ENCODE measurements at regions not wholly inside any gene's neighbourhood (a gene's known extent, or its start where the extent isn't known, plus 50 kb on each side); places are given as distances from the start of the nearest gene placed in this dataset.

DNA sequence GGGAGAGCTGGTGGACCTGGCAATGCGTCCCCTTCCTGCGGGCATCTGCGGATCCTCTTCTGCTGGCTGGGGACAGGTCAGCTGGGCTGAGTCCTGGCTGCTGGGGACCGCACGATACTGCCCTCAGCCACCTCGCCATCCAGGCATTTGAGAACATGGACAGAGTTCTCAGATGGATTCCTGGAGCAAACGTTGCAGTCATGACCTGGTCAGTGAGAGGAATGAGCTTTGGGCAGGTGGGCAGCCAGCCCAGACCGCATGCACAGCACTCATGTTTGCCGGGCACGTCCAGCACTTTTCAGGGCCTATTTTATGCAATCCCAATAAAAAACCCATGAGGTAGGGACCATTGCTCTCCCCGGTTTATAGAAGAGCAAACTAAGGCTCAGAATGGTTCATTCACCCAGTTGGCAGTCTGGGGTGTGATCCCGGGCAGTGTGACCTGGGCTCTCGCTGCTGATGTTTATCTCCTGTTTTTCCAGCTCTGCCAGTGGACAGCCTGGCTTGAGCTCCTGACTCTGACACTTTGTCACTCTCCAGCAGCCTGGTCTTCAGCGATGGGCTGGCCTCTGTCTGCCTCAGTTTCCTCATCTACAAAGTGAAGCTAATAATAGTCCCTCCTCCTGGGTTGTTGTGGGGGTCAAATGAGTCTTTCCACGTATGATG lies 294.7 kb downstream of the IRF8 start:
- H3K36me3 ChIP-seq: no peaks in the 10 kb centered on the region
- no peak overlapping the region for H3K27ac ChIP-seq
- H3K27me3 ChIP-seq: peaks cover 95% of the 10 kb centered on the region
- no peaks in the 10 kb centered on the region for H3K9me3 ChIP-seq
- no peak for TF ChIP-seq CTCF (IDR thresholded peaks at IDR 0.05)
- no peak overlapping the region for H3K4me3 ChIP-seq (ENCODE audit: low read depth in 1 of 2, low read length in 1 of 2)
- H3K4me1 ChIP-seq (ENCODE audit: control insufficient read depth in 1 of 2, insufficient read depth in 1 of 2, low read depth in 1 of 2, low read length in 1 of 2): no peaks in the 10 kb centered on the region

- Histone ChIP-seq H3K9me3 (no peaks in the 10 kb centered on the region), H3K27me3 (peaks cover 99% of the 10 kb centered on the region)
Observed at GRCh38 chr16:86195863-86196630, 297.1 kb downstream of the IRF8 start.

DNA sequence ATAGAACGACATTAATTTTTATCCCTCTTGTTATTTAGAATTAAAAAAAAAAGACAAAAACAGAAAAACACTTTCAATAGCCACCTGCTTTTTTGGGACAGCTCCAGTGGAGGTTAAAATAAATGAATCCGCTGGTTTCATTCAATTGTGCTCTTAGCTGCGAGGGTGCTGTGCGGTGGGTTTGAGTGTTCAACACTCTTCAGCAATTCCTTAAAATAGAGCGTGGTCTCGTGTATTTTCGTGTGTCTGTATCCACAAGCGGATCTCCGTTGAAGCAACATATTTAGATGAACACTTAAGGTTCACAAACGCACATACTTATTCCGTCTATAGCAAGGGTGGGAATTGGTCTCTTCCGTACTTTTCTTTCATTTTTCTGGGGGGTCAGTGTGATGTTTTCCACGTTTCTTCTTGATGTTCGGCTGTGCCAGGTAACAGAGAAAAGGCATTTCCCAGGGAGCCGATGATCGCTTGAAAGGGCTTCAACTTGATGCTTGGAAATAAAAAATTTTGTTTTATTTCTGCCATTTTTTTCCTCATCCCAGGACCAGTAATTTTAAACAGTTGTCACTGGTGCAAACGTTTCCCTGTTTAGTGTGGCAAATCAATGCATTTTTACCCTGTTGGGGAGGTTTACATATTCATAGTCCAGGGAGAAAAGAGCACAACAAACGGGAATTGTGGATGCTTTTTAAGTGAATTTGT lies 297.9 kb downstream of the IRF8 start:
- H3K4me1 ChIP-seq (ENCODE audit: control insufficient read depth in 1 of 2, insufficient read depth in 1 of 2, low read depth in 1 of 2, low read length in 1 of 2): no peaks in the 10 kb centered on the region
- H3K4me3 ChIP-seq (ENCODE audit: low read depth in 1 of 2, low read length in 1 of 2): no peak overlapping the region
- no peak for TF ChIP-seq CTCF (IDR thresholded peaks at IDR 0.05)
- H3K36me3 ChIP-seq: no peaks in the 10 kb centered on the region
- peaks cover 99% of the 10 kb centered on the region for H3K27me3 ChIP-seq
- H3K27ac ChIP-seq: no peak overlapping the region
- H3K9me3 ChIP-seq: no peaks in the 10 kb centered on the region

More at GRCh38 chr16:86195863-86196630, 297.1 kb downstream of the IRF8 start:
- Histone ChIP-seq H3K4me1 (ENCODE audit: control insufficient read depth in 1 of 2, insufficient read depth in 1 of 2, low read depth in 1 of 2, low read length in 1 of 2) (no peaks in the 10 kb centered on the region), H3K4me3 (ENCODE audit: low read depth in 1 of 2, low read length in 1 of 2) (no peak overlapping the region), H3K27ac (no peak overlapping the region), H3K36me3 (no peaks in the 10 kb centered on the region)
- no peak for TF ChIP-seq CTCF (IDR thresholded peaks at IDR 0.05)

DNA sequence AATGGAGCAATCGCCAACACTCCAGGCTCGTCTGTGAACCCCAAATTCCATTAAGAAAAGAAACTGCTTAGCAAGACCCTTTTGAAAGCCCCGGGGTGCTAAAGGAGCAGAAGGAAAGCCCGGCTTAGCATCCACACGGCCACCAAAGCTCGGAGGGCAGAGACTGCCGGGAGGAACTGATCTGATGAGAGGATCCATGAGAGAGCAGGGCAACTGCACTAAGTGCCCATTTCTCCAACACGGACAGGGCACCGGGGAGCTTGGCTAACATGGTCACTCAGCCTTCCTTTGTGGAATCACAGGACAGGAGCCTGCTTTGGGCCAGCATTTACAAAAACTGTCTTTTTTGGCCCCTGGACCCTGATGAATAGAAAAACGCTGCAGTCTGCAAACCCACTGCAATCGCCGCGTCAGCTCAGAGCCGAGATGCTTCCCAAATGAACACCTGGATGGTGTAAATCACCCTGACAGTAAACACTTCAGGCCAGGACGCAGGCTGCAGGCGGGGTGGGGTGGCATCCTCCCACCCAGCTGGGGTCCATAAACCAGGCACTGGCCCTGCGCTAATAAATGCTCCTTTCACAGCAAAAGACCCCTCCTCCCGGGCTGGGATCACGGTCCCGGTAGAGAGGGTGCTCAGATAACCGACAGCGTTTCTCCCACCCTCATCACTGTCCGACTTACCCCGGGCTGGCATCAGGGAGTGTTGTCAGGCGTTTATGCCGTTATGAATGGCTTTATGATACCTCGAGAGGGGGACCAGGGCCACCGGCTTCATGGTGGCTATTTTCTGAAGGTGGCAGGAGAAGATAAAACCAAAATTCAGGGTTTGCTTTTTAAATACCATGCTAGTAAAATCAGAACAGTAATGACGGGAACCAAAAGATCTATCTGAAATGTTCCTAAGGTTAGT lies 299.5 kb downstream of the IRF8 start:
- TF ChIP-seq CTCF (IDR thresholded peaks at IDR 0.05): no peak
- peaks cover 98% of the 10 kb centered on the region for H3K27me3 ChIP-seq

DNA sequence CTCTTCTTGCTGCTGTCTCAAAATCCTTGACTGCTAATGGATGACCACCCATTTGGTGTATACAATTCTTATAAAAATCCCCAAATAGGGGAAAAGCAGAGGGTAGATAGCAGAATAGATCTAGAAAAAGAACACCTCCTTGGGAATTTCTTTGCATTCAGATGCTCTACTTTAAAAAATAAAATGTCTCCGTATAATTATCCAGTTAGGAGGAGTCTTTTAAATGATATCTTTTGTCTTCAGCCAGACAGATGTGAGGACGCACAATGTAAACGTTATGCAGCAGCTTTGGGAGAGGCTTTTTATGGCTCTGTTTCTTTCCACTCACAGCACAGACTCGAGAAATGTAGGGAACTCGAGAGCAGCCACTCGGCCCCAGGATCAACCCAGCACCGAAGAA lies 300.2 kb downstream of the IRF8 start:
- Histone ChIP-seq H3K4me1 (ENCODE audit: control insufficient read depth in 1 of 2, insufficient read depth in 1 of 2, low read depth in 1 of 2, low read length in 1 of 2) (no peaks in the 10 kb centered on the region), H3K4me3 (ENCODE audit: low read depth in 1 of 2, low read length in 1 of 2) (no peak overlapping the region), H3K27ac (no peak overlapping the region), H3K9me3 (no peaks in the 10 kb centered on the region), H3K27me3 (peaks cover 91% of the 10 kb centered on the region), H3K36me3 (no peaks in the 10 kb centered on the region)
- TF ChIP-seq CTCF (IDR thresholded peaks at IDR 0.05): no peak

More for the DNA sequence above, 299.5 kb downstream of the IRF8 start:
- Histone ChIP-seq H3K9me3 (no peaks in the 10 kb centered on the region), H3K36me3 (no peaks in the 10 kb centered on the region), H3K4me1 (ENCODE audit: control insufficient read depth in 1 of 2, insufficient read depth in 1 of 2, low read depth in 1 of 2, low read length in 1 of 2) (no peaks in the 10 kb centered on the region), H3K4me3 (ENCODE audit: low read depth in 1 of 2, low read length in 1 of 2) (no peak overlapping the region), H3K27ac (no peak overlapping the region)

All from neutrophil (primary cell).